ENCODE measurements at regions not wholly inside any gene's neighbourhood (a gene's known extent, or its start where the extent isn't known, plus 50 kb on each side); places are given as distances from the start of the nearest gene placed in this dataset.

DNA sequence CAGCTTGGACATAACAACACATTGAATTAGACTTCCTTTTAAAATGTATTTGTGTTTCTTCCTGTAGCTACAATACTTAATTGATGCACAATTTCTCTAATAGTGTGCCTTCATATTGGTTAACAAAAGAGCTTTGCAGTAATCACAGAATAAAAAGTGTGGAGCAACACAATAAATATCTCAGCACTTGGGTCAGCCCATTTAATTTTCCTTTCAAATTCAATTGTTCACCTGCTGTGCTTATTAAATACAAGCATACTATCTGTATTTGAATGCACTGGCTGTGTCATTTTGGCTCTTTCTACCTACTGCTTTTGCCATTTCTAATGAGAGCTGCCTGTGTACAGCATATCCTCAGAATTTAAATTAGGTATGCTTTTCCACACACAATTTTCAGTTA lies 1641.3 kb upstream of the SLC39A10 start:
- H3K4me3 ChIP-seq (ENCODE audit: low read length): no peak overlapping the region
- no peaks in the 10 kb centered on the region for H3K4me1 ChIP-seq (ENCODE audit: control insufficient read depth, insufficient read depth, low read length)
- H3K27me3 ChIP-seq (ENCODE audit: control insufficient read depth, insufficient read depth, low read length): no peaks in the 10 kb centered on the region
- DNase-seq (ENCODE audit: low read depth, low spot score): no peak
- H3K36me3 ChIP-seq (ENCODE audit: control insufficient read depth, insufficient read depth, low read length): no peaks in the 10 kb centered on the region
- H3K27ac ChIP-seq (ENCODE audit: low read length): no peak overlapping the region
- H3K9me3 ChIP-seq (ENCODE audit: control insufficient read depth, insufficient read depth, low read length): no peaks in the 10 kb centered on the region

DNA sequence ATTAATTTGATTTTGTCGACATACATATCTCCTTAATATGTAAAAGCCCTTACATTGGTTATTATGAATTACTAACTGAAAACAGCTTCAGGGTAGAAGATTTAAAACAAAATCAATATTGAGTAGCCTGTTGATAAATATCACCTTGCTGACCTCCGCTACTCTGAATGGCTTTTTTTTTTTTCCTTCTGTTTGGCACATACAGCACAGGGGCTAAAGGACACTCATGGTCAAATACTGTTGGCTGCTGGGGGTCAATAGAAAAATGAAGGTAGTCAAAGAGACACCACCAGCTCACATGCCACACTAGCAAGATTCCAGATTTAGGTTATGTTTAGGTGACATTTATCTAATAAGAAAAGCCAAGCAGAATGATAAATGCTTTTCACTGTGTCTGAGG lies 1642.4 kb upstream of the SLC39A10 start:
- H3K27ac ChIP-seq (ENCODE audit: low read length): no peak overlapping the region
- H3K4me3 ChIP-seq (ENCODE audit: low read length): no peak overlapping the region
- no peaks in the 10 kb centered on the region for H3K9me3 ChIP-seq (ENCODE audit: control insufficient read depth, insufficient read depth, low read length)
- no CpG with 5 or more reads among the region's 2 CpGs for WGBS (ENCODE audit: insufficient coverage, insufficient read length)
- no peaks in the 10 kb centered on the region for H3K36me3 ChIP-seq (ENCODE audit: control insufficient read depth, insufficient read depth, low read length)
- no peaks in the 10 kb centered on the region for H3K4me1 ChIP-seq (ENCODE audit: control insufficient read depth, insufficient read depth, low read length)
- no peaks in the 10 kb centered on the region for H3K27me3 ChIP-seq (ENCODE audit: control insufficient read depth, insufficient read depth, low read length)
- DNase-seq (ENCODE audit: low read depth, low spot score): no peak

DNA sequence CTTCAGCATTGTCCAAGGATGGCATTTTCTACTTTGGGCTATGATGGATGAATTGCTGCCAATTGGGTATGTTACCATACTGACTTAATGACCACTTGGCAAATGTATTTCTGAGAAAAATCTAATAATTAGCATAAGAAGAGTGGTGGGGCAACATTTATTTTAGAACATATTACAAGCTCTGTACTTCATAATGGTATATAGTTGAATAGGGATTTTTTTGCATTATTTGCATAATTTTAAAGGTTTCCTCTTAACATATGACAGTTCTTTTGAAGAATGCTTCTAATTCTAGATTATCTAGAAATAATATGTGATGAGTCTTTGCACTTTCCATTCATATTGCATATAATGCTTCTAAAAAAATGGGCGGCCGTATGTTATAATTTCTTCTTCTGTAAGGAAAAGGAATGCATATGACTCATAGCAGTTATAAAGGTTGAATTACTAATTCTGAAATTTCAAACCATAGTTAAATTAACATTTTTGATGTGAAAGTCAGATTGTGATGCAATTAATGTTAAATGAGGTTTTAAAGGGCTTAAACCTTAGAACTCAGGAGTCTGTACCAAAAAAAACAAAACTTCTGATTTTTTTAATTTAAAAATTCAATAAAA lies 1652.3 kb upstream of the SLC39A10 start:
- WGBS (ENCODE audit: insufficient coverage, insufficient read length): no CpG with 5 or more reads among the region's 2 CpGs
- H3K4me1 ChIP-seq (ENCODE audit: control insufficient read depth, insufficient read depth, low read length): no peaks in the 10 kb centered on the region

DNA sequence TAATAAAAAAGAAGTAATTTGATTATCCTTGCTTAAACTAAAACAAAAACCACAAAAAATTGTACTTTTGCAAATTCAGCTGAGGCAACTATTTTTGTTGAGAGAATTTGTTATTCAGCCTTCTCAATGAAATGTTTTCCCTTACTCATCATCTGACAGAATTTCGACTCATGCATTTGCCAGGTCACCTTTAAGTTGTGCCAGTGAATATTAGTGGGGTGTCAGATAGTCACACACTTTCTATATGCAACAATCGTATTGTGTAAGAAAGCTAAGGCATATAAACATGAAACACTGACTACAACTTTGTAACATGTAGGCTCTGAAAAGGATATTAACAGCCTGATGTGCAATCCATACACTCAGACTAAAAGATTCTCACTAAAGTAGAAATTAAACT lies 1653.1 kb upstream of the SLC39A10 start:
- no peaks in the 10 kb centered on the region for H3K4me1 ChIP-seq (ENCODE audit: control insufficient read depth, insufficient read depth, low read length)
- H3K36me3 ChIP-seq (ENCODE audit: control insufficient read depth, insufficient read depth, low read length): no peaks in the 10 kb centered on the region
- H3K9me3 ChIP-seq (ENCODE audit: control insufficient read depth, insufficient read depth, low read length): no peaks in the 10 kb centered on the region
- no peak for DNase-seq (ENCODE audit: low read depth, low spot score)
- no peak overlapping the region for H3K4me3 ChIP-seq (ENCODE audit: low read length)
- H3K27ac ChIP-seq (ENCODE audit: low read length): no peak overlapping the region
- no peaks in the 10 kb centered on the region for H3K27me3 ChIP-seq (ENCODE audit: control insufficient read depth, insufficient read depth, low read length)
- WGBS (ENCODE audit: insufficient coverage, insufficient read length): no CpG with 5 or more reads among the region's 2 CpGs

More for the DNA sequence above, 1652.3 kb upstream of the SLC39A10 start:
- Histone ChIP-seq H3K27ac (ENCODE audit: low read length) (no peak overlapping the region), H3K36me3 (ENCODE audit: control insufficient read depth, insufficient read depth, low read length) (no peaks in the 10 kb centered on the region), H3K27me3 (ENCODE audit: control insufficient read depth, insufficient read depth, low read length) (no peaks in the 10 kb centered on the region), H3K4me3 (ENCODE audit: low read length) (no peak overlapping the region), H3K9me3 (ENCODE audit: control insufficient read depth, insufficient read depth, low read length) (no peaks in the 10 kb centered on the region)
- no peak for DNase-seq (ENCODE audit: low read depth, low spot score)

DNA sequence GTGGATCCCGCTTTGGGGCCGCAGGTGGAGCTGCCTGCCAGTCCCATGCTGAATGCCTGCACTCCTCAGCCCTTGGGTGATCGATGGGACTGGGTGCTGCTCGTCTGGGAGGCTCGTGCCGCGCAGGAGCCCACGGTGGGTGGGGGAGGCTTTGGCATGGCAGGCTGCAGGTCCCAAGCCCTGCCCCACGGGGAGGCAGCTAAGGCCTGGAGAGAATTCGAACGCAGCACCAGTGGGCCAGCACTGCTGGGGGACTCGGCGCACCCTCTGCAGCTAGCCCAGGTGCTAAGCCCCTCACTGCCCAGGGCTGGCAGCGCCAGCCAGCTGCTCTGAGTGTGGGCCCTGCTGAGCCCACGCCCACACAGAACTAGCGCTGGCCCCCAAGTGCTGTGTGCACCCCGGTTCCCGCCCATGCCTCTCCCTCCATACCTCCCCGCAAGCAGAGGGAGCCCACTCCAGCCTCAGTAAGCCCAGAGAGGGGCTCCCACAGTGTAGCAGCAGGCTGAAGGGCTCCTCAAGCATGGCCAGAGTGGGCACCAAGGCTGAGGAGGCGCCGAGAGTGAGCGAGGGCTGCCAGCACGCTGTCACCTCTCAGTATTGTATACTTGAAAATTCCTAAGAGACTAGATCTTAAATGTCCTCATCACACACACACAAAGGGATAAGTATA lies 1654.2 kb upstream of the SLC39A10 start:
- WGBS (ENCODE audit: insufficient coverage, insufficient read length): no CpG with 5 or more reads among the region's 23 CpGs
- Histone ChIP-seq H3K9me3 (ENCODE audit: control insufficient read depth, insufficient read depth, low read length) (no peaks in the 10 kb centered on the region), H3K27ac (ENCODE audit: low read length) (no peak overlapping the region)

DNA sequence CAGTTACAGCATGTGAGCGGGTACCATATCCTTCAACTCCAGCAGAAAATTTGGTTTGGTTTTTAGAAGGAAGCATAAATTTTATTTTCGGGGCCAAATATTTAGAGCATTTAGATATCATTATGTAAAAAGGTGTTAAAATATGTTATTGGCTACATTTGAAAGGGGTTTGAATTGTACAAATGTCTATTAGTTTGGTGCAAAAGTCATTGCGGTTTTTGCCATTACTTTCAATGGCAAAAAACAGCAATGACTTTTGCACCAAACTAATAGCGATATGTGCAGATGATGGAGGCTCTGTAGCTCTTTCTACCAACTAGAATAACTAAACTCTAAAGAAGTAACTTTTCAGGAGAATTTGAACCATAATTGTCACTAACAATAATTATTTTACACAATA lies 1666.2 kb upstream of the SLC39A10 start:
- Histone ChIP-seq H3K4me1 (ENCODE audit: control insufficient read depth, insufficient read depth, low read length) (no peaks in the 10 kb centered on the region), H3K4me3 (ENCODE audit: low read length) (no peak overlapping the region), H3K36me3 (ENCODE audit: control insufficient read depth, insufficient read depth, low read length) (no peaks in the 10 kb centered on the region), H3K9me3 (ENCODE audit: control insufficient read depth, insufficient read depth, low read length) (no peaks in the 10 kb centered on the region), H3K27ac (ENCODE audit: low read length) (no peak overlapping the region), H3K27me3 (ENCODE audit: control insufficient read depth, insufficient read depth, low read length) (no peaks in the 10 kb centered on the region)
- DNase-seq (ENCODE audit: low read depth, low spot score): no peak
- WGBS (ENCODE audit: insufficient coverage, insufficient read length): 100% methylated on average over 1 of the region's 4 CpGs

More for the DNA sequence above, 1654.2 kb upstream of the SLC39A10 start:
- no peak overlapping the region for H3K4me3 ChIP-seq (ENCODE audit: low read length)
- H3K27me3 ChIP-seq (ENCODE audit: control insufficient read depth, insufficient read depth, low read length): no peaks in the 10 kb centered on the region
- H3K4me1 ChIP-seq (ENCODE audit: control insufficient read depth, insufficient read depth, low read length): no peaks in the 10 kb centered on the region
- no peaks in the 10 kb centered on the region for H3K36me3 ChIP-seq (ENCODE audit: control insufficient read depth, insufficient read depth, low read length)
- DNase-seq (ENCODE audit: low read depth, low spot score): no peak

DNA sequence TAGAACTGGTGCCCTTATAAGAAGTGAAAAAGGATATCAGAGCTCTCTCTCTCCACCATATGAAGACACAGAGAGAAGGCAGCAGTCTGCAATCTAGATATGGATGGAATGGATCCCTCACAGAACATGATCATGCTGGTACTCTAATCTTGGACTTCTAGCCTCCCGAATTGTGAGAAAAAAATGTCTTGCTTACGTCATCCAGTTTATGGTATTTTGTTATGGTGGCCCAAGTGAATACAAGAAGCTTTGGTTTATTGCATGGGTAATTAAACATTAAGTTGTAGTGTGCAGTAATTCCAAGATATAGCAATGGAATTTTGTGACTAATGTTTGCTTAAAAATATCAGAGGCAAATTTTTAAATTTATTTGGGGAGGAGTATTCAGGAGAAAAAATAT lies 1667.4 kb upstream of the SLC39A10 start:
- WGBS (ENCODE audit: insufficient coverage, insufficient read length): no CpG with 5 or more reads among the region's 2 CpGs
- Histone ChIP-seq H3K4me1 (ENCODE audit: control insufficient read depth, insufficient read depth, low read length) (no peaks in the 10 kb centered on the region), H3K27me3 (ENCODE audit: control insufficient read depth, insufficient read depth, low read length) (no peaks in the 10 kb centered on the region), H3K27ac (ENCODE audit: low read length) (no peak overlapping the region), H3K36me3 (ENCODE audit: control insufficient read depth, insufficient read depth, low read length) (no peaks in the 10 kb centered on the region), H3K9me3 (ENCODE audit: control insufficient read depth, insufficient read depth, low read length) (no peaks in the 10 kb centered on the region), H3K4me3 (ENCODE audit: low read length) (no peak overlapping the region)
- no peak for DNase-seq (ENCODE audit: low read depth, low spot score)

DNA sequence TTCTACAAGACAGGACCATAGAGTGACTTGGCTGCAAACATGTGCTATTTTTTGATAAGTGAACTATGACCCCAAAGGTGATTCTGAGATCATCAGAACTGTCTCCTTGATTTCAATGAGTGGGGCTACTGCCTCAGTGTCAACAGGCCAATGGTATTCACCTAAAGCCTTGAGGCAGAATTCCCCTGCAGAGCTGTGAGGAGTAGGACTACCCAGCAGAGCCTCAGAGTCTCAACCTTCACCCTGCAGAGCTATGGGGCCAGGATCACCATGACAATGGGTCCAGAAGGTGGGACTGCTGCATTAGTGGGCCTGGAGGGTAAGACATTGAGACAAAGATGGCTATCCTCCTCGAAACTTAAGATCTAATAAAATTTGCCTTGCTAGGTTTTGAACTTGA lies 1668.2 kb upstream of the SLC39A10 start:
- no peak overlapping the region for H3K4me3 ChIP-seq (ENCODE audit: low read length)
- no peaks in the 10 kb centered on the region for H3K9me3 ChIP-seq (ENCODE audit: control insufficient read depth, insufficient read depth, low read length)
- no peak overlapping the region for H3K27ac ChIP-seq (ENCODE audit: low read length)
- DNase-seq (ENCODE audit: low read depth, low spot score): no peak
- H3K27me3 ChIP-seq (ENCODE audit: control insufficient read depth, insufficient read depth, low read length): no peaks in the 10 kb centered on the region
- H3K4me1 ChIP-seq (ENCODE audit: control insufficient read depth, insufficient read depth, low read length): no peaks in the 10 kb centered on the region
- WGBS (ENCODE audit: insufficient coverage, insufficient read length): no CpG with 5 or more reads among the region's 1 CpG
- H3K36me3 ChIP-seq (ENCODE audit: control insufficient read depth, insufficient read depth, low read length): no peaks in the 10 kb centered on the region

DNA sequence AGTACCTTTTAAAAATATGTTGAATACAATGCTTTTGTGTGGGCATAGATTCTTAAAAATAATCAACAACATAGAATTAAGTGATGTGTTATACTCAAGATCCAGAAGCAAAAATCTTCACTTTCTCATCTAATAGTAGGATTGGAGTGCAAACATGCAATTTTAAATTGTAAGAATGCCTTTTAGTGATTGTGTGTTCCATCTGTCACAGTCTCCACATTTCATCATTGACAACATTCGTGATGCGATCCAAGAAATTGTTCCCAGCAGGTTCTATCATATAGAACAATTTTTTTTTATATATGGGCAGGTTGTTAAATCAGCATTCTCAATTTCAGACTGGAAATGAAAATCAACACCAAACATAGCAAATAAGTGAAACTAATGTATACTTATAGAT lies 1671.8 kb upstream of the SLC39A10 start:
- H3K27ac ChIP-seq (ENCODE audit: low read length): no peak overlapping the region
- H3K4me3 ChIP-seq (ENCODE audit: low read length): no peak overlapping the region
- no peaks in the 10 kb centered on the region for H3K36me3 ChIP-seq (ENCODE audit: control insufficient read depth, insufficient read depth, low read length)
- no peaks in the 10 kb centered on the region for H3K9me3 ChIP-seq (ENCODE audit: control insufficient read depth, insufficient read depth, low read length)
- H3K27me3 ChIP-seq (ENCODE audit: control insufficient read depth, insufficient read depth, low read length): no peaks in the 10 kb centered on the region
- no CpG with 5 or more reads among the region's 2 CpGs for WGBS (ENCODE audit: insufficient coverage, insufficient read length)
- H3K4me1 ChIP-seq (ENCODE audit: control insufficient read depth, insufficient read depth, low read length): no peaks in the 10 kb centered on the region
- DNase-seq (ENCODE audit: low read depth, low spot score): no peak

DNA sequence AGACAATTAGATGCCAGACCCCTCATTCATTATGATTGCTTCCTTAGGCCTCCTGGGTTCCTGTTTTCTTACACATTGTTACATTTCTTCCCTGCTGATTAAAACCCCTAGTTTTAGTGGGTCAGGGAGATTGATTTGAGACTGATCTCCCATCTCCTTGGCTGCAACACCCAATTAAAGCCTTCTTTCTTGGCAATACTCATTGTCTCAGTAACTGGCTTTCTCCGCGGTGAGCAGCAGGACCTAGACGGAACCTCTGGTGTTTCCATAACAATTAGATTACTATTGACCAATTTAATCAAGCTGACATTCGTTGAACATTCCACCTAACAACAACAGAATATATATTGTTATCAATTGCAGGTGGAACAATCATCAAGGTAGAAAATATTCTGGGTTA lies 1676.4 kb upstream of the SLC39A10 start:
- Histone ChIP-seq H3K4me1 (ENCODE audit: control insufficient read depth, insufficient read depth, low read length) (no peaks in the 10 kb centered on the region), H3K27ac (ENCODE audit: low read length) (no peak overlapping the region), H3K27me3 (ENCODE audit: control insufficient read depth, insufficient read depth, low read length) (no peaks in the 10 kb centered on the region), H3K36me3 (ENCODE audit: control insufficient read depth, insufficient read depth, low read length) (no peaks in the 10 kb centered on the region), H3K4me3 (ENCODE audit: low read length) (no peak overlapping the region), H3K9me3 (ENCODE audit: control insufficient read depth, insufficient read depth, low read length) (no peaks in the 10 kb centered on the region)
- no CpG with 5 or more reads among the region's 4 CpGs for WGBS (ENCODE audit: insufficient coverage, insufficient read length)
- DNase-seq (ENCODE audit: low read depth, low spot score): no peak

DNA sequence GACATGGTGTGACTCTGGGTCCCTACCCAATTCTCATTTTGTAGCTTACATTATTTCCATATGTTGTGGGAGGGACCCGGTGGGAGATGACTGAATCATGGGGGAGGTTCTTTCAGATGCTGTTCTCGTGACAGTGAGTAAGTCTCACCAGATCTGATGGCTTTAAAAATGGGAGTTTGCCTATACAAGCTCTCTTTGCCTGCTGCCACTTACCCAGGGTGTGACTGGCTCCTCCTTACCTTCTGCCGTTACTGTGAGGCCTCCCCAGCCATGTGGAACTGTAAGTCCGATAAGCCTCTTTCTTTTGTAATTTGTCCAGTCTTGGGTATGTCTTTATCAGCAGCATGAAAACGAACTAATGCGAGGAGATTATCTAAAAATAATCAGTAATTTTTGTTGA lies 1683.2 kb upstream of the SLC39A10 start:
- Histone ChIP-seq H3K4me3 (ENCODE audit: low read length) (no peak overlapping the region), H3K27ac (ENCODE audit: low read length) (no peak overlapping the region), H3K4me1 (ENCODE audit: control insufficient read depth, insufficient read depth, low read length) (no peaks in the 10 kb centered on the region), H3K36me3 (ENCODE audit: control insufficient read depth, insufficient read depth, low read length) (no peaks in the 10 kb centered on the region), H3K27me3 (ENCODE audit: control insufficient read depth, insufficient read depth, low read length) (no peaks in the 10 kb centered on the region), H3K9me3 (ENCODE audit: control insufficient read depth, insufficient read depth, low read length) (no peaks in the 10 kb centered on the region)
- WGBS (ENCODE audit: insufficient coverage, insufficient read length): no CpG with 5 or more reads among the region's 6 CpGs
- DNase-seq (ENCODE audit: low read depth, low spot score): no peak

Measured in iPS DF 6.9 (cell line).